IMR-90 (cell line): ENCODE measurements at regions not wholly inside any gene's neighbourhood (a gene's known extent, or its start where the extent isn't known, plus 50 kb on each side); places are given as distances from the start of the nearest gene placed in this dataset.

Experiments
- ATAC-seq: fragments of 200-7000 bp; cut with Tn5 transposase; 2 replicates; pipeline ENCODE4 v1.9.1; 2020; ENCODE audit warnings: low read depth, mild to moderate bottlenecking, moderate library complexity
- BruUV-seq: library from RNA; stranded (reverse); fragments of 400-500 nt; replicated peaks from 2 replicates; lab custom pipeline; 2021; lab: Mats Ljungman, UMichigan
- CTCF ChIA-PET: fragments of 300-600 bp; formaldehyde crosslinking; extraction: SDS; loops from one replicate; lab custom pipeline; 2021; ENCODE audit warnings: antibody characterized with exemption; lab: Yijun Ruan, JAX
- POLR2A ChIA-PET: fragments of 300-600 bp; sonication (Branson Sonifier 250); formaldehyde crosslinking; loops from one replicate; lab custom pipeline; 2022; ENCODE audit warnings: antibody characterized with exemption; ENCODE audit not compliant: unreplicated experiment; lab: Charles Lee
- DNase-seq: peaks from one replicate; pipeline ENCODE4 v3.0.0; 2013
- H2AFZ ChIP-seq: replicated peaks from 2 replicates; pipeline ENCODE3; 2013; ENCODE audit warnings: low read length, mild to moderate bottlenecking; ENCODE audit not compliant: poor library complexity
- H2AK5ac ChIP-seq: 2 replicates; pipeline ENCODE4 v1.6.1; 2013; ENCODE audit warnings: low read depth, low read length, inconsistent platforms
- H2AK9ac ChIP-seq: replicated peaks from 2 replicates; pipeline ENCODE3; 2013; ENCODE audit warnings: mild to moderate bottlenecking, low read depth, low read length, moderate library complexity; ENCODE audit not compliant: poor library complexity
- H2BK120ac ChIP-seq: 2 replicates; pipeline ENCODE4 v1.6.1; 2013; ENCODE audit warnings: low read depth, low read length, inconsistent platforms
- H2BK15ac ChIP-seq: 3 replicates; pipeline ENCODE4 v1.6.1; 2013; ENCODE audit warnings: low read depth, low read length, inconsistent platforms
- H2BK20ac ChIP-seq: 2 replicates; pipeline ENCODE4 v1.6.1; 2013; ENCODE audit warnings: low read depth, mild to moderate bottlenecking, inconsistent platforms, low read length, moderate library complexity
- H2BK5ac ChIP-seq: 2 replicates; pipeline ENCODE4 v1.6.1; 2013; ENCODE audit warnings: mild to moderate bottlenecking, low read depth, low read length, inconsistent platforms; ENCODE audit not compliant: poor library complexity, severe bottlenecking
- H3K14ac ChIP-seq: replicated peaks from 2 replicates; pipeline ENCODE4 v1.6.1; 2013; ENCODE audit warnings: low read depth, low read length, inconsistent platforms
- H3K18ac ChIP-seq: 2 replicates; pipeline ENCODE4 v1.6.1; 2013; ENCODE audit warnings: low read depth, low read length, control low read depth
- H3K23ac ChIP-seq: 2 replicates; pipeline ENCODE4 v1.6.1; 2013; ENCODE audit warnings: low read depth, low read length, inconsistent platforms
- H3K27ac ChIP-seq: 2 replicates; pipeline ENCODE4 v1.5.1; 2013; ENCODE audit warnings: mild to moderate bottlenecking, control low read depth, low read length; ENCODE audit not compliant: insufficient read depth
- H3K27me3 ChIP-seq: 2 replicates; pipeline ENCODE4 v1.6.1; 2013; ENCODE audit warnings: low read length; ENCODE audit not compliant: control insufficient read depth, insufficient read depth
- H3K36me3 ChIP-seq: 2 replicates; pipeline ENCODE4 v1.6.1; 2013; ENCODE audit warnings: low read length, mixed read lengths; ENCODE audit not compliant: control insufficient read depth, insufficient read depth
- H3K4ac ChIP-seq: 2 replicates; pipeline ENCODE4 v1.6.1; 2013; ENCODE audit warnings: low read depth, low read length, inconsistent platforms
- H3K4me1 ChIP-seq: 2 replicates; pipeline ENCODE4 v1.6.1; 2013; ENCODE audit warnings: low read length, mixed read lengths; ENCODE audit not compliant: control insufficient read depth, insufficient read depth
- H3K4me2 ChIP-seq: 2 replicates; pipeline ENCODE4 v1.6.1; 2013; ENCODE audit warnings: low read depth, mild to moderate bottlenecking, control low read depth, low read length, moderate library complexity
- H3K4me3 ChIP-seq: 2 replicates; pipeline ENCODE4 v1.5.1; 2013; ENCODE audit warnings: low read depth, mild to moderate bottlenecking, control low read depth, low read length, moderate library complexity; ENCODE audit not compliant: insufficient read depth
- H3K56ac ChIP-seq: 2 replicates; pipeline ENCODE4 v1.6.1; 2013; ENCODE audit warnings: low read length, inconsistent platforms; ENCODE audit not compliant: insufficient read depth; ENCODE audit errors: extremely low read depth
- H3K79me1 ChIP-seq, 2 experiments: 2 replicates each; pipeline ENCODE4 v1.6.1; 2013; ENCODE audit warnings: low read length in 2 of 2, inconsistent platforms in 1 of 2, low read depth in 1 of 2
- H3K9ac ChIP-seq: 2 replicates; pipeline ENCODE4 v1.6.1; 2013; ENCODE audit warnings: low read depth, low read length, control low read depth
- H3K9me1 ChIP-seq: 2 replicates; pipeline ENCODE4 v1.6.1; 2013; ENCODE audit warnings: low read length, inconsistent platforms; ENCODE audit not compliant: insufficient read depth
- H3K9me3 ChIP-seq: 2 replicates; pipeline ENCODE4 v1.6.1; 2013; ENCODE audit warnings: low read length; ENCODE audit not compliant: control insufficient read depth, insufficient read depth
- H4K20me1 ChIP-seq: 2 replicates; pipeline ENCODE4 v1.6.1; 2013; ENCODE audit warnings: low read length, inconsistent platforms; ENCODE audit not compliant: insufficient read depth
- H4K5ac ChIP-seq: 2 replicates; pipeline ENCODE4 v1.6.1; 2013; ENCODE audit warnings: mild to moderate bottlenecking, low read depth, low read length, control low read depth
- H4K8ac ChIP-seq, 2 experiments: 2 replicates each; pipeline ENCODE4 v1.6.1; 2013; ENCODE audit warnings: low read depth in 2 of 2, low read length in 2 of 2, control low read depth in 1 of 2, inconsistent platforms in 1 of 2
- H4K91ac ChIP-seq: 2 replicates; pipeline ENCODE4 v1.6.1; 2013; ENCODE audit warnings: low read depth, low read length, inconsistent platforms; ENCODE audit not compliant: insufficient read depth
- CHD1 ChIP-seq: IDR thresholded peaks from 2 replicates; pipeline ENCODE4 v1.6.1; 2012; ENCODE audit warnings: low read depth, low read length, improper control_type of control experiment
- MXI1 ChIP-seq: IDR thresholded peaks from 2 replicates; pipeline ENCODE4 v1.6.1; 2012; ENCODE audit warnings: low read depth, mild to moderate bottlenecking, low read length, moderate library complexity, borderline replicate concordance
- WGBS, 2 experiments: methylation state at CpG; one replicate each; pipeline versions ENCODE4 v1.1.5 to v1.1.7; 2013; ENCODE audit warnings: missing lambda C conversion rate in 2 of 2; ENCODE audit not compliant: insufficient read length in 1 of 2; ENCODE audit errors: extremely low coverage in 2 of 2; 5-methylcytosine and 5-hydroxymethylcytosine counted together
- dilution Hi-C: fragments of 300-500 bp; cut with HindIII; formaldehyde crosslinking; loops from one replicate; pipeline ENCODE4 v1.14.3; 2018; ENCODE audit warnings: low sequenced_read_pairs; ENCODE audit not compliant: unreplicated experiment
- in situ Hi-C: fragments of 300-500 bp; cut with MboI; formaldehyde crosslinking; loops from 3 replicates; pipeline ENCODE4 v1.14.3; 2019; ENCODE audit warnings: low sequenced_read_pairs, inconsistent platforms, mixed read lengths
- intact Hi-C: fragments of 100-400 bp; cut with micrococcal nuclease; formaldehyde crosslinking; loops from 2 replicates; pipeline ENCODE4 v1.10.0; 2022

GRCh38 chr3:151559736-151560135 lies 98.9 kb upstream of the IGSF10 start:
- in situ Hi-C loops, result no loop called here
- no peak overlapping the region; the same call in 1 of the 2 replicates for H4K5ac ChIP-seq
- no peak overlapping the region for H3K4me2 ChIP-seq
- H3K27me3 ChIP-seq, result peaks cover 2% of the 10 kb centered on the region; the same call in 1 of the 2 replicates
- H3K23ac ChIP-seq, result no peak overlapping the region
- H2BK15ac ChIP-seq, result no peak overlapping the region
- no peak overlapping the region for H2AK9ac ChIP-seq
- no peaks in the 10 kb centered on the region for H3K9me3 ChIP-seq
- no peak for DNase-seq
- no peak overlapping the region for H3K9ac ChIP-seq
- no peak overlapping the region for H2BK20ac ChIP-seq
- POLR2A ChIA-PET, result no interaction called here
- H3K36me3 ChIP-seq, result no peaks in the 10 kb centered on the region
- H3K9me1 ChIP-seq, result no peaks in the 10 kb centered on the region
- no TSS peak for BruUV-seq
- H2AK5ac ChIP-seq, result no peak overlapping the region
- TF ChIP-seq MXI1 (no peak), CHD1 (no peak)
- H4K20me1 ChIP-seq, result no peaks in the 10 kb centered on the region
- ATAC-seq, result no peak
- intact Hi-C loops, result no loop called here
- H3K4ac ChIP-seq, result no peak overlapping the region
- no peak overlapping the region for H3K18ac ChIP-seq
- no peak overlapping the region for H4K8ac ChIP-seq
- H3K4me1 ChIP-seq, result no peaks in the 10 kb centered on the region
- CTCF ChIA-PET, result no interaction called here
- 90% methylated on average over 2 of the region's 5 CpGs; no CpG with 5 or more reads in 1 of the 2 experiments for WGBS, 2 experiments
- no peak overlapping the region for H3K56ac ChIP-seq
- H3K79me1 ChIP-seq, result no peaks in the 10 kb centered on the region
- H2AFZ ChIP-seq, result no peak overlapping the region
- no peak overlapping the region for H4K91ac ChIP-seq
- H2BK120ac ChIP-seq, result no peak overlapping the region
- dilution Hi-C loops, result no loop called here
- H3K27ac ChIP-seq, result no peak overlapping the region
- H2BK5ac ChIP-seq, result no peak overlapping the region
- no peak overlapping the region for H3K4me3 ChIP-seq
- H3K14ac ChIP-seq, result no peak overlapping the region
